ENCODE measurements at regions not wholly inside any gene's neighbourhood (a gene's known extent, or its start where the extent isn't known, plus 50 kb on each side); places are given as distances from the start of the nearest gene placed in this dataset.

DNA sequence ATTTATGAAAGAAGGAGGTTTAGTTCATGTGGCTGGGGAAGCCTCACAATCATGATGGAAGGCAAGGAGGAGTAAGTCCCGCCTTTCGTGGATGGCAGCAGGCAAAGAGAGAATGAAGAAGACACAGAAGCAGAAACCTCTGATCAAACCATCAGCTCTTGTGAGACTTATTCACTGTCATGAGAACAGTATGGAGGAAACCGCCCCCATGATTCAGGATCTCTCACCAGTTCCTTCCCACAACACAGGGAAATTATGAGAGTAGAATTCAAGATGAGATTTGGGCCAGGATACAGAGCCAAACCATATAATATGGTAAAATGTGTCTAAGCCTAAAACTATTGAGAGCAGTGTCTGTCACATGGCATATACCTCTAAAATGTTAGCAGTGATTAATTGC lies 503.8 kb upstream of the CCDC179 start:
- no peak for DNase-seq (ENCODE audit: low spot score)

DNA sequence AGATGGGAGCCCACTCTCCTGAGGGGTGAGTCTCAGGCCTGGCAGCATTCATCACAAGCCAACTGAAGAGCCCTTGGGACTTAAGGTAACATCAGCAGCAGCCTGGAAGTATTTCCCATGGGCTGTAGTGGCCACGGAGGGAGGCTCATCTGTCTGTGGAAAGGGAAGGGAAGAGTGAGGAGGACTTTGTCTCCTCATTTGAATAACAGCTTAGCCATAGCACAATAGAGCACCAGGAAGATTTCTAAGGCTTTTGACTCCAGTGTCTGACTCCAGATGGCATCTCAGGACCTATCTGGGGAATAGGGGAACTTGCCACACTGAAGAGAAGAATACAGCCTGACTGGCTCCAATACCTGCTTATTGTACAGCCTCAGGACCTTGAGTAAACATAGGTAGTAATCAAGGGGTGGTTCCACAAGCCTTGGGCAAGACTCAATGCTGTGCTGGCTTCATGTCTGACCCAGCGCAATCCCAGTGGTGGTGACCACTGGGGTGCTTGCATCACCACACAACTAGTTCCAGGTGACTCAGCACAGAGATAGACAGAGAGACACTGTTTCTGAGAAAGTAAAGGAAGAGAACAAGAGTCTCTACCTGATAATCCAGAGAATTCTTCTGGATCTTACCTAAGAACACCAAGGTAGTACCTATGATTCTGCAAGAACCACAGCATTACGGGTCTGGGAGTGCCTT lies 510.5 kb upstream of the CCDC179 start:
- DNase-seq (ENCODE audit: low spot score) = no peak

DNA sequence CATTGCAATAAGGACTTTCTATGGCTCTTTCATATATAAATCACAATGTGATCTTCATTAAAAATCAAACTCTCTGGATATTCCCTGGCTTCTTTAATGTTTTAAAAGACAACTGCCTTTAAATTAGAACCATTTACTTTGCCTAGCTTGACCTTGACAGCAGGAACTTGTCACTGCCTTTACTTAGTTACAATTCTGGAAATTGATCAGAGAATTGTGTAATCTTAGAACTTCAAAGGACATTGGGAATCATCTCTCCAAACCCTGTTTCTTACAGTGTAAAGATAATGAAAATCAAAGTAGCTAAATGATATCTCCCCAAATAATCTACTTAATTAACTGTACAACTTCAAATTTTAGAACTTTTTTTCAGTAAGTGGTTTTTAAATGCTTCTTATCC lies 517.6 kb upstream of the CCDC179 start:
- no peak for DNase-seq (ENCODE audit: low spot score)

DNA sequence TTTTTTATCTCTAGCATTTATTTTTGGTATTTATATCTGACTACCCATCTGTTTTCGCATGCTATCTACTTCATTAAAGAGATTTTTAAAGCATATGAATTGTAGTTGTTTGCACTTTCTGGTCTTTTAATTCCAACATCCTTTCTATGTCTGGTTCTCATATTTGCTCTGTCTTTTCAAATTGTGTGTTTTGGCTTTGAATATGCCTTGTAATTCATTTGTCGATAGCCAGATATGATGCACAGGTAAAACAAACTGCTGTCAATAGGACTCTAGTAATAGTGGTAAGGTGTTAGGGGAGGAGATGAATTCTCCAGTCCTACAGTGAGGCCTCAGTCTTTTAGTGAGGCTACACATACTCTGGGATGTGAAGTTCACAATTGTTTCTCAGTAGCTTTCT lies 530.8 kb upstream of the CCDC179 start:
- DNase-seq (ENCODE audit: low spot score) = no peak

DNA sequence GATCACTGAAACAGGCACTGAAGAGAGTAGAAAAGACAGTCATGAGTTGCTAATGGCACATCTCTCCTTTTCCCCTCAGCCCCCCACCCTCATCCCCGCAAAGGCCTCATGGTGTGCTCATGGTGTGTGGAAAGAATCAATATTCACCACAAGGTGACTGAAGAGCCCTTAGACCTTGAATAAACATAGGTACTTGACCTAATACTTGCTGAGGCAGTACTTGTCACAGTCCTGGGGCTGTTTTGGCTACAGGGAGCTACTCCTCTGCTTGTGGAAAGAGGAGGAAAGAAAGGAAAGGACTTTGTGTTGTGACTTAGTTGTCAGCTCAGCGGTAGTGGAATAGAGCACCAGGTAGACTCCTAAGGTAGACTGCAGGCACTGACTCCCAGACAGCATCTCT lies 537.8 kb upstream of the CCDC179 start:
- DNase-seq (ENCODE audit: low spot score) = no peak

DNA sequence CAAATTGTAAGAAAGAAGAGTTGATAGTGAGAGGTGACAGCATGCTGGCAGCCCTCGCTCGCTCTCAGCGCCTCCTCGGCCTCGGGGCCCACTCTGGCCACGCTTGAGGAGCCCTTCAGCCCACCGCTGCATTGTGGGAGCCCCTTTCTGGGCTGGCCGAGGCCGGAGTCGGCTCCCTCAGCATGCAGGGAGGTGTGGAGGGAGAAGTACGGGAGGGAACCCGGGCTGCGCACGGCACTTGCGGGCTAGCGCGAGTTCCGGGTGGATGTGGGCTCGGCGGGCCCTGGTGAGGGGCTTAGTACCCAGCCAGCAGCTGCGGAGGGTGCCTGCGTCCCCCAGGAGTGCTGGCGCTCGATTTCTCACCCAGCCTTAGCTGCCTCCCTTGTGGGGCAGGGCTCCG lies 539.7 kb upstream of the CCDC179 start:
- no peak for DNase-seq (ENCODE audit: low spot score)

DNA sequence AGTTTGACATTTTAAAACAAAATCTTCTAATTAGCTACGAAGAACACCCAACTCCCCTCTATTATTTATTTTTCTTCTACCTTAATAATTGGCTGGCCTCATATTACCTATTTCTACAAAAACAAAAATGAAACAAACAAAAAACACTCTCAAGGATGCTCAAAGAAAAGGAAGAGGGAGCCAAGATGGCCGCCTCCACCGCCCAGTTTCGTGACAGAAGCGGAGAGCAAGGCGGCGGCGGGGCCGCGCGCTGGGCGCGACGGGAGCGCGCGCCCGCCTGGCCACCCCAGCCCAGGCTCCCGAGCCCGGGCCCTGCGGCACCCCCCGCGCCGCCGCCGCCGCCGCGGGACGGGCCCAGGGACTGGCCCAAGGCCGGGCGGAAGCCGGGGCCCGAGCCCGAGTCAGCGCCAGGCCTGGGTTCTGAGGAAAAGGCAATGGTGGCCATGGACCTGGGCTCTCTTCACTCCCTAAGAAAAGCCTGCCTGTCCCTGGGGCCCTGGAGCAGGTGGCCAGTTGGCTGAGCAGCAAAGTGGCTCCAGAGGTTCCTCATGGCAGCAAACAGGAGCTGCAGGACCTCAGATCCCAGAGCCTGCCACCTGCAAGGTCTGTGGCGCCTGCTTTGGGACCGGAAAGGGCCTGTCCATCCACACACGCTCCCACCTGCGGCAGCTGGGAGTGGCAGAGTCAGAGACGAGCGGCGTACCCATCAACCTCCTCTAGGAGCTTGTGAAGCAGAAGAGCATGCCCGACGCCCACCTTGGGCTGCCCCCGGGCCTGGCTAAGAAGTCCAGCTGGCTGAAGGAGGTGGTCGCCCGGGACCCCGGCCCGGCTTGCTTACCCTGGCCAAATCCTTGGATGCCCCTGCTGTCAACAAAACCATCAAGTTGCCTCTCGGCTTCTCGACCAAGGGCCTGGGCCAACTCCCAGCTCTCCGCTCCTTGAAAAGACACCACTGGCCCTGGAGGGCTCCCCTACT lies 543.2 kb upstream of the CCDC179 start:
- DNase-seq (ENCODE audit: low spot score) = no peak

DNA sequence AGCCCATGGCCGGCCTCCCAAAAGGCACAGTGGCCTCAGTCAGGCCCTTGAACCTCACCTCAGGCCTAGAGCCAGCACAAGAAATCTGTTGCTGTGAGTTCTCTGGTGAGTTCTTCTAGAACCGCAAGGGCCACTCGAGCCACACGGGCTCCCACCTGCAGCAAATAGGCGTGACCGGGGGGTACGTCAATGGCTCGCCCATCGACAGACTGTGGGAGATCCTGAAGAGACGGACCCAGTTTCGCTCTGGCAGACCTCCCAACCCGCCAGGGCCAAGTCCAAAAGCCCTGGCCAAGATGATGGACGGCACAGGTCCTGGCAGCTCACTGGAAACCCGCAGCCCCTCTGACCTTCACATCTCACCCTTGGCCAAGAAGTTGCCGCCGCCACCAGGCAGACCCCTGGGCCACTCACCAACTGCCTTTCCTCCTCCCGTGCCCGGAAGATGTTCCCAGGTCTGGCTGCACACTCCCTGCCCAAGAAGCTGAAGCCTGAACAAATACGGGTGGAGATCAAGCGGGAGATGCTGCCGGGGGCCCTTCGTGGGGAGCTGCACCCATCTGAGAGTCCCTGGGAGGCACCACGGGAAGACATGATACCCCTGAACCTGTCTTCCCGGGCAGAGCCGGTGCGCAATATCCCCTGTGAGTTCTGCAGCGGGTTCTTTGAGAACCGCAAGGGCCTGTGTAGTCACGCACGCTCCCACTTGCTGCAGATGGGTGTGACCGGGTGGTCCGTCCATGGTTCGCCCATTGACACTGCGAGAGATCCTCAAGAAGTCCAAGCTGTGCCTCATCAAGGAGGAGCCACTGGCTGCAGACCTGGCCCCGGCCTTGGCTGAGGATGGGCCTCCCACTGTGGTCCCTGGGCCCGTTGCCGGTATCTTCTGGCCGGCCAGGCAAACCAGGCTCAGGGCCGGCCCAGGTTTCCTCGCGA lies 544.2 kb upstream of the CCDC179 start:
- DNase-seq (ENCODE audit: low spot score) = no peak

DNA sequence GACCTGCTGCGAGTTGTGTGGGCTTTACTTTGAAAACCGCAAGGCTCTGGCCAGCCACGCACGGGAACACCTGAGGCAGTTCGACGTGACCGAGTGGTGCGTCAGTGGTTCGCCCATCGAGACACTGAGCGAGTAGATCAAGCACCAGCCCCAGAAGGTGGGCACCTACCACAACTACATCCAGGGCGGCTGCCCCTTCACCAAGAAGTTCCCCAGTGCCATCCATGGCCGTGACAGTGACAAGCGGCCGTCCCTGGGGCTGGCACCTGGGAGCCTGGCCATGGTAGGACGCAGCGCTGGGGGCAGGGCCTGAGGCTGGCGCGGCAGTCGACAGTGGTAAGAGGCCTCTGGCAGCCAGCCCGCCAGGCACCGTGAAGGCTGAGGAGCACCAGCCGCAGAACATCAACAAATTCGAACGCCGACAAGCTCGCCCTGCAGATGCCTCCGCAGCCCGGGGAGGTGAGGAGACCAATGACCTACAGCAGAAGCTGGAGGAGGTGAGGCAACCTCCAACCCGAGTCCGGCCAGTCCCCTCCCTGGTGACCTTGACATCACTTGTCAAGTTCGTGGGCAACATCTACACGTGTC lies 545.2 kb upstream of the CCDC179 start:
- no peak for DNase-seq (ENCODE audit: low spot score)

DNA sequence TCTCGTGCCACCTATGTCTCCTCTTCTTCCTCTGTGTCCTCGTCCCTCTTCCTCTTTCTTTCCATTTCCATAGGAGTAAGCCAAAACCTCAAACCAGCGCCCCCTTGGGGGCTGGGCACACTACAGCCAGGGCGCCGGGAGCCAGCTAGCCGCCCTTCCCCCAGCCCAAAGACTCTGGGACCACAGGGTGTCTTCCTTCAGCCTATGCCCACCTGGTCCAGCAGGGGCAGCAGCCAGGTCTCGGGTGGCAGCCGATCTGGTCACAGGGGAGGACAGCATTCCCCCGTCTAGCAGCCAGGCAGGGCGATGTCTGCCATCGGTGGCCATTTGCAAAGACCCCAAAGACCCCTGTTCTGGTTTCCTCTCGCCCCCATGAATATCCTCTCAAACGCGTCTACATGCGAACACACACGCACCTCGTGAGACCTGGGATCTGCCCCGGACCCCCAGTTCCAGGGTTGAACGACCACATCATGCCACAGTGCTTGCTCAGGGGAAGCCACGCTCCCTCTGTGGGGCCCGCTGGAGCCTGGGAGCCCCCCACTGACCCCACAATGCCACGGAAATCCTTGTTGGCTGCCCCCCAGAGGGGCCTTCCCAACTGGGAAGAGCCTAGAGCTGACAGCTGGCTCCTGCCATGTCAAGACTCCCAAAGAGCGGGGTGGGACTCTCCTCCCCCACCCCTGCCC lies 546.0 kb upstream of the CCDC179 start:
- DNase-seq (ENCODE audit: low spot score) = no peak

DNA sequence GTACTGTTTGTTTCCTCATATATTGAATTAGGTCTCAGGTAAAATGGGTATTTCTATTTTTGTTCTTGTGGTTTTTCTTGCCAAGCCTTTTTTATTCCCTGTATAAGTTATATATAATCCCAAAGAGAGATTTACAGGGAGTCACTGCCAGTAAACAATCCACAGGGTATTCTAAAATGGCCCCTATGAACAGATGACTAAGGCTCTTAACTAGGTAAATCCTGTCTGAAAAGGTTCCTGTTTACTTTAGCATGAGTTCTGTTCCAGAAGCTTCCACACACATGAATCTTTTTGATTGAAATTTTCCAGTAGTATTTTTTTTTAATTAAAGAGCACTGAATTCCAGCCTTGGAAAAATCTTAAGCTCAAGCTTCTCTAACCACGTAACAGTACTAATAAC lies 552.8 kb upstream of the CCDC179 start:
- no peak for DNase-seq (ENCODE audit: low spot score)

DNA sequence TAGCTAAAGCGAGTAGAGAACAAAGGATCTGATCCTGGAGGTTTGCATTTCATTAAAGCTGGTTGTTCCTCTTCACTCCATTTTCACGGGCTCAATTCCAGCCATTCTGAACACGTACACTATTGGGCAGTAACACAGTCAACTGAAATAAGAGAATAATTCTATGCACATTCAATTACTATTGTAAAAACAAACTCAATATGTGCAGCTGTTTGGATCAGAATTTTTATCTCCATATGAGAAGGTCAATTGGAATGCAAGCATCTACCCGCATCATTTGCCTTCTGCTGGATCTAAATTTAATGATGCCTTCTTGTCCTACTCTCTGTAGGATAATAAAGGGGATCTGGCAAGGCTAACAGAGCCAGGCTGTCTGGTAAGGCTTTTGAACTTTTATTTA lies 562.8 kb upstream of the CCDC179 start:
- DNase-seq (ENCODE audit: low spot score) = no peak

DNA sequence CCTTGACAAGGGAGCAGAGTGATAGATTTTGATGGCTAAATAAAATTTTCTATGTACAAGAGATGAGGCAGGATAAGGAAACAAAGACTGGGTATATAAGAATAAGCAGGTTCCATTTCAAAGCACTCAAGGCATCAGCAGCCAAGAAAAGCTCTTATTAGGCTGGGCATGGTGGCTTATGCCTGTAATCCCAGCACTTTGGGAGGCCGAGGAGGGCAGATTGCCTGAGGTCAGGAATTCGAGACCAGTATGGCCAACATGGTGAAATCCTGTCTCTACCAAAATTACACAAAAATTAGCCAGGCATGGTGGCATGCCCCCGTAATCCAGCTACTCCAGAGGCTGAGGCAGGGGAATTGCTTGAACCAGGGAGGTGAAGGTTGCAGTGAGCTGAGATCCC lies 563.4 kb upstream of the CCDC179 start:
- DNase-seq (ENCODE audit: low spot score) = no peak

DNA sequence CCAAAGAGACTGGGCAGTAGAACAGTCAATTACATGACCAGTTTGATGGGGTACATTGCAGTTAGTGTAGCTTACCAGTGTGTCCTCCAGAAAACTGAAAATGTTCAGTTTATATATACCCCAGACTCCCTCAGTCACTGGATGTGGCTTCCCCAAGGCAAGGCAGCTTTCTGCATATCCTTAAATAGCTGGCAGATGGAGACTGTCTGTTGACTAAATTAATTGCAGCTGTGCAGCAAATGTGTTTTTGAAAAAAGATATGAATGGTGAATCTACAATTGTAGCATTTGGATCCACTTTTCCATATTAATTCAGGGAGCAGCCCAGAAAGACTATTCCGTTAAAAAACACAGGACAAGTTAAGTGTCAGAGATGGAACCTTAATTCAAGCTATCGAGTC lies 565.1 kb upstream of the CCDC179 start:
- no peak for DNase-seq (ENCODE audit: low spot score)

DNA sequence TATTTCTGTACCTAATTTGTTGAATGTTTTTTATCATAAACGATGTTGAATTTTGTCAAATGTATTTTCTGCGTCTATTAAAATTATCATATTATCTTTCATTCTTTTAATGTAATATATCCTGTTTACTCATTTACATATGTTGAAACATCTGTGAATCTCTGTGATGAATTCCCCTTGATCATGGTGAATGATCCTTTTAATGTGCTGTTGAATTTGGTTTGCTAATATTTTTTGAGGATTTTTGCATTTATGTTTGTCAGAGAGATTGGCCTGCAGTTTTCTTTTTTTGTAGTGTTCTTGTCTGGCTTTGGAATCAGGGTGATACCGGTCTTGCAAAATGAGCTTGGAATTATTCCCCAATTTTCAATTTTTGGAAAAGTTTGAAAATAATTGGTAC lies 569.3 kb upstream of the CCDC179 start:
- DNase-seq (ENCODE audit: low spot score) = no peak

DNA sequence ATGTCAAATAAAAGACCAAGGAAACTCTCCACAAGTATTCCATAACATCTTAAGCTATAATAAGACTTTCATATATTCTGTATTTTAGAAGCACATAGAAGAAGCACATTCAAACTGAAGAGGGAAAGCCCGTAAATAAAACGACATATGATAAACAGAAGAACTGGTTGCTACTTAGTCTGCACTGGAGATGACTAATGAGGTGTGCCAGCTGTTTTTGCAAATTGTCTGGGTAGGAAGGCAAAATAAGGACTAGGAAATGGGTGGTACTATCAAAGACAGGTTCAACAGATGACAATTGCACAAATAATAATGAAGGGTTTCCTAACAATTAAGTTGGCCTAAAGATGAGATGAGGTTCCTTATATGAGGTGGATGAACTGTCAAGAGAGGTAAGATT lies 593.2 kb upstream of the CCDC179 start:
- no peak for DNase-seq (ENCODE audit: low spot score)

DNA sequence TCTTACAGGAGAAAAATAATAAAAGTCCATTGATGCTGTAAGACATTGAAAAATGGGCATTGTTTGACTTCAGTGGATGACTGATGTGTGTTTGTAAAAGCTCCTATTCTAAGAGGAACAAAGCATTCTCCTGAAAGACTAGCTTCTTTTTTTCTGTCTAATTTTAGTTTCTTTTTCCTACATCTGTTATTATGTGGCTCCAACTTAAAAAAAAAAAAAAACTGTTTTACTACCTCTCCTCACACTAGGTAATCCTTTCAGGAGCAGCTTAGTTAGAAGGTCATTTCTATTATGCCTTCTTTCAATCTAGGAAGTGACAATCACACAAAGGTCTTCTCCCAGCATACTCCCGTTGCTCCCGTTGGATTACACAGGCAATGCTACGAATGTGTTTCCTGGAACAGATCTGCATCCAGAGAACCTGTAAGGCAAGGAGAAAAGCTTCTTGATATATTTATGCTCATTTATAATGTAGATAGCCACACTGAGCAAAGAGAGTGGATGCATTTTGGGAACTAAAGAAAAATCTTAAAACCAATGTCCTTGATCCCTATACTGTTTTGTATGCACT lies 595.1 kb upstream of the CCDC179 start:
- no peak for DNase-seq (ENCODE audit: low spot score)

DNA sequence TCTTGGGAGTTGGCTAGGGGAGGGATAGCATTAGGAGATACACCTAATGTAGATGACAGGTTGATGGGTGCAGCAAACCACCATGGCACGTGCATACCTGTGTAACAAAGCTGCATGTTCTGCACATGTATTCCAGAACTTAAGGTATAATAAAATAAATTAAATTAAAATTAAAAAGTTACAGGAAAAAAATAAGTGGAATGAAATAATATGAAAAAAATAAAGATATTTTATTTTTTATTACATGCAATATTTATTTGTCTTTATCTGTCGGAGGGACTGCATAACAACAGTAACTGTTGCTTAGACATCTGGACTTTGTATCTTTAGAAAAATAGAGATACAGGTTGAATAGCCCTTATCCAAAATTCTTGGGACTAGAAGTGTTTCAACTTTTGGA lies 597.4 kb upstream of the CCDC179 start:
- no peak for DNase-seq (ENCODE audit: low spot score)

DNA sequence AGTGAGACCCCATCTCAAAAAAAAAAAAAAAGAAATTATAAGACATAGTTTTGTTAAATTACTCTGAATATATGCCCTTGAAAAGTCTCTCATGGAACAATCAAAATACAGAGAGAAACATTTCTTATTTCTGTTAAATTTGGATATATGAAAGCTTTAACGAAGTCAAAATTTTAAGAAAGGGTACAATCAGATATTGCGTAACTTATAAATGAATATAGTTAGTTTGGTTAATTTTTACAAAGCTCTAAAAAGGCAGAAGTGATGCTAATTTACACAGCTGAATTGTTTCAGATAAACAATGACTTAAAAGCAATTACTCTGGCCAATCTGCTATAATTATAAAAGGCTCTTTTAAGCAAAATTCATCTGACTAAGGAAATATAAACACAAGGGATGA lies 611.6 kb upstream of the CCDC179 start:
- no peak for DNase-seq (ENCODE audit: low spot score)

DNA sequence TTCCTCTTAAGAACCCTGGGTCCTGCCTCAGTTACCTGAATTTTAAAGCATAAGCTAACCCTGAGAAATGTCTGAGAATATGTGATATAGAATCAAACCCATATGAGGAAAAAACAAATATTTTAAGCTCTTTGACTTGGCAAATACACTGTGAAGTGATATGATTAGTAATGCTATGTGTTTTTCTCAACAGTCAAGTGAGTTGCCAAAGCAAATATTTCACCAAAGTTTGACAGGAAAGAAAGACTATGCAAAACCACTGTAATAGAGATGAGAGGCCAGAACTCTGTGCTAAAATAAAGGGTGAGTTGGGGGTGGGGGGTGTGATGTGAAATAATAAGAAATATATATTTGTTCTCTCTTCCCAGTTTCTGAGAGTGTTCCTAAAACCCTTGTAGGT lies 613.5 kb upstream of the CCDC179 start:
- no peak for DNase-seq (ENCODE audit: low spot score)

DNA sequence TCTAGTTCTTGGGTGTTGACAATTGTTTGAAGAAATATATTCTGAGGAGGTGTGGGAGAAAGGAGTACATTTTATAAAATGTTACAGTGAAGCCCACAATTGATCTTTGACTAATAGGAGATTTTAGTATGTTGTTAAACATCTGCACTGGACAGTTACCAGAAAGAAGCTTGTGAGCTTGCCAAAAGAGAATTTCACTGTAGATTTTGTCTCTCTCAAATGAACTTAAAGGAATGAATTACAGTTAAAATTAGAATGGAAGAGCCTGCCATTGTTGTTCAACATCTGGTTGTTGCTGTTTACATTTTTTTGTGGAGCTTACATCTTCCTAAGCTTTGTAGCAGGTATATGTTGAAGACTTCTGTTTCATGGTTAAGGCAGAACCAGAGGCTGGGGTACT lies 620.5 kb upstream of the CCDC179 start:
- DNase-seq (ENCODE audit: low spot score) = no peak

Data from hematopoietic multipotent progenitor cell treated with erythropoietin and hydrocortisone succinate and interleukin-3 and kit ligand, for 15 days (in vitro differentiated cells).